Prostate gland (tissue), 1 donor: ENCODE measurements at regions not wholly inside any gene's neighbourhood (a gene's known extent, or its start where the extent isn't known, plus 50 kb on each side); places are given as distances from the start of the nearest gene placed in this dataset.

Source experiments
- POLR2A ChIP-seq: fragments of 450-650 bp; IDR thresholded peaks from one replicate; pipeline ENCODE4 v1.6.1; 2016; ENCODE audit warnings: antibody characterized with exemption, mild to moderate bottlenecking
- POLR2AphosphoS5 ChIP-seq: sonication (generic); formaldehyde crosslinking; IDR thresholded peaks from one replicate; pipeline ENCODE4 v1.6.1; 2017; ENCODE audit warnings: antibody characterized with exemption

- TF ChIP-seq POLR2AphosphoS5: no peak
- no peak for TF ChIP-seq POLR2A
Observed at GRCh38 chr18:41714872-41715271, 240.2 kb upstream of the PIK3C3 start.
